Ovary (tissue), 3 donors: ENCODE measurements at regions not wholly inside any gene's neighbourhood (a gene's known extent, or its start where the extent isn't known, plus 50 kb on each side); places are given as distances from the start of the nearest gene placed in this dataset.

ENCODE experiments used
- CTCF ChIP-seq, 3 donors: fragments of 450-650 bp in 2 of 3; fragments of 200-600 bp in 1 of 3; IDR thresholded peaks; one replicate each; pipeline versions ENCODE4 v1.5.1 to v1.8.0; 2016 to 2022; ENCODE audit warnings: antibody characterized with exemption in 3 of 3, mild to moderate bottlenecking in 1 of 3
- EP300 ChIP-seq: sonication (generic); formaldehyde crosslinking; IDR thresholded peaks from one replicate; pipeline ENCODE4 v1.6.1; 2017; ENCODE audit warnings: antibody characterized with exemption
- POLR2A ChIP-seq: fragments of 450-650 bp; IDR thresholded peaks from one replicate; pipeline ENCODE4 v1.6.1; 2017; ENCODE audit warnings: antibody characterized with exemption, mild to moderate bottlenecking, moderate library complexity
- donor health status: DM: no; HTN: no; CAD: no.

- TF ChIP-seq CTCF (IDR thresholded peaks at IDR 0.05) (no peak), EP300 (no peak), POLR2A (no peak)
Observed at GRCh38 chr21:15152591-15152990, 87.8 kb upstream of the NRIP1 start.
